Activated T-helper 1 cell treated with anti-CD3 and anti-CD28 coated beads, Interleukin-2, amount 50 U/mL, for 16 hours (primary cell): ENCODE measurements at regions not wholly inside any gene's neighbourhood (a gene's known extent, or its start where the extent isn't known, plus 50 kb on each side); places are given as distances from the start of the nearest gene placed in this dataset.

Experiments used
- DNase-seq, 2 donors: peaks; one replicate each; pipeline ENCODE4 v3.0.0-alpha.2; 2020; ENCODE audit warnings: low read depth in 1 of 2, low spot score in 1 of 2

- DNase-seq, result no peak
These were observed 381.9 kb downstream of the CTTN start for GRCh38 chr11:70780246-70780535.

GRCh38 chr11:70782401-70782913 is 384.1 kb downstream of the CTTN start:
- DNase-seq, result no peak

- DNase-seq, result no peak
These were observed 385.0 kb downstream of the CTTN start for GRCh38 chr11:70783356-70783755.

GRCh38 chr11:70783821-70784220 is 385.5 kb downstream of the CTTN start:
- DNase-seq, result no peak

GRCh38 chr11:70785372-70785771 is 387.0 kb downstream of the CTTN start:
- DNase-seq, result no peak

GRCh38 chr11:70786021-70786665 is 387.8 kb downstream of the CTTN start:
- no peak for DNase-seq

GRCh38 chr11:70788248-70789022 is 390.1 kb downstream of the CTTN start:
- DNase-seq, result no peak

GRCh38 chr11:70790671-70791300 is 392.5 kb downstream of the CTTN start:
- DNase-seq, result no peak

- no peak for DNase-seq
These were observed 398.4 kb downstream of the CTTN start for GRCh38 chr11:70796648-70797227.

- no peak for DNase-seq
These were observed 400.0 kb downstream of the CTTN start for GRCh38 chr11:70798296-70798695.

- no peak for DNase-seq
These were observed 401.1 kb downstream of the CTTN start for GRCh38 chr11:70799386-70799785.

GRCh38 chr11:70802185-70802584 is 403.9 kb downstream of the CTTN start:
- no peak for DNase-seq

GRCh38 chr11:70804139-70804837 is 406.0 kb downstream of the CTTN start:
- DNase-seq, result no peak

GRCh38 chr11:70805243-70805642 is 406.9 kb downstream of the CTTN start:
- DNase-seq, result no peak

- no peak for DNase-seq
These were observed 407.6 kb downstream of the CTTN start for GRCh38 chr11:70805971-70806370.

GRCh38 chr11:70806461-70807194 is 408.3 kb downstream of the CTTN start:
- DNase-seq, result no peak

GRCh38 chr11:70807195-70807543 is 408.8 kb downstream of the CTTN start:
- DNase-seq, result no peak

GRCh38 chr11:70808686-70809375 is 410.5 kb downstream of the CTTN start:
- no peak for DNase-seq

- DNase-seq, result no peak
These were observed 411.8 kb downstream of the CTTN start for GRCh38 chr11:70810133-70810532.

GRCh38 chr11:70810681-70811080 is 412.4 kb downstream of the CTTN start:
- no peak for DNase-seq
